Prostate gland (tissue), 2 donors: ENCODE measurements at regions not wholly inside any gene's neighbourhood (a gene's known extent, or its start where the extent isn't known, plus 50 kb on each side); places are given as distances from the start of the nearest gene placed in this dataset.

Source experiments
- DNase-seq: peaks from one replicate; pipeline ENCODE4 v3.0.0-alpha.2; 2019; ENCODE audit warnings: low spot score
- H3K27ac ChIP-seq, 2 donors: fragments of 200-600 bp; sonication (generic); 2 replicates each; pipeline ENCODE4 v1.5.1; 2017 to 2019
- H3K27me3 ChIP-seq: fragments of 200-600 bp; sonication (generic); replicated peaks from 2 replicates; pipeline ENCODE4 v1.5.1; 2019; ENCODE audit not compliant: insufficient read depth
- H3K36me3 ChIP-seq, 2 donors: fragments of 200-600 bp; sonication (generic); 1 replicate in 1 of 2; 2 replicates in 1 of 2; pipeline versions ENCODE4 v1.5.1 to v1.8.1; 2017 to 2019
- H3K4me1 ChIP-seq: fragments of 200-600 bp; sonication (generic); replicated peaks from 2 replicates; pipeline ENCODE4 v1.5.1; 2019
- H3K4me3 ChIP-seq, 2 donors: fragments of 200-600 bp; sonication (generic); 2 replicates each; pipeline ENCODE4 v1.5.1; 2017 to 2019
- H3K9me3 ChIP-seq: fragments of 200-600 bp; sonication (generic); 2 replicates; pipeline ENCODE4 v1.5.1; 2017
- CTCF ChIP-seq, 4 experiments: fragments of 200-600 bp in 2 of 4; fragments of 450-650 bp in 2 of 4; sonication (generic) in 2 of 4; IDR thresholded peaks; 1 replicate in 3 of 4; 2 replicates in 1 of 4; pipeline ENCODE4 v1.5.1; 2016 to 2019; ENCODE audit warnings: antibody characterized with exemption in 4 of 4, mild to moderate bottlenecking in 2 of 4, moderate library complexity in 2 of 4
- POLR2A ChIP-seq: fragments of 450-650 bp; IDR thresholded peaks from one replicate; pipeline ENCODE4 v1.6.1; 2016; ENCODE audit warnings: antibody characterized with exemption, mild to moderate bottlenecking
- POLR2AphosphoS5 ChIP-seq: sonication (generic); formaldehyde crosslinking; IDR thresholded peaks from one replicate; pipeline ENCODE4 v1.6.1; 2017; ENCODE audit warnings: antibody characterized with exemption
- WGBS: methylation state at CpG from one replicate; pipeline ENCODE4 v1.1.5; 2018; 5-methylcytosine and 5-hydroxymethylcytosine counted together
- intact Hi-C: fragments of 100-400 bp; cut with DNase I; formaldehyde crosslinking; loops from one replicate; pipeline ENCODE4 v1.14.2; 2022

GRCh38 chr1:234776256-234776875, 166.4 kb upstream of the IRF2BP2 start:
- no peak for DNase-seq
- H3K4me1 ChIP-seq, result no peaks in the 10 kb centered on the region
- no peak overlapping the region for H3K4me3 ChIP-seq
- H3K36me3 ChIP-seq, result no peaks in the 10 kb centered on the region
- H3K27me3 ChIP-seq, result no peaks in the 10 kb centered on the region
- intact Hi-C loops, result no loop called here
- no peaks in the 10 kb centered on the region for H3K9me3 ChIP-seq
- WGBS, result 91% methylated on average over 12 of the region's 12 CpGs
- TF ChIP-seq CTCF (IDR thresholded peaks at IDR 0.05), result no peak
- no peak for TF ChIP-seq POLR2AphosphoS5
- TF ChIP-seq POLR2A, result no peak
- H3K27ac ChIP-seq, result no peak overlapping the region

- no peak overlapping the region for H3K4me3 ChIP-seq
- intact Hi-C loops, result no loop called here
- H3K4me1 ChIP-seq, result no peaks in the 10 kb centered on the region
- no peaks in the 10 kb centered on the region for H3K36me3 ChIP-seq
- no peak for DNase-seq
- TF ChIP-seq POLR2AphosphoS5, result no peak
- no peak overlapping the region for H3K27ac ChIP-seq
- H3K27me3 ChIP-seq, result no peaks in the 10 kb centered on the region
- 95% methylated on average over 12 of the region's 12 CpGs for WGBS
- H3K9me3 ChIP-seq, result no peaks in the 10 kb centered on the region
These were observed 165.7 kb upstream of the IRF2BP2 start for GRCh38 chr1:234775477-234776246.

- WGBS, result 100% methylated on average over 2 of the region's 2 CpGs
- intact Hi-C loops, result no loop called here
These were observed 165.0 kb upstream of the IRF2BP2 start for GRCh38 chr1:234774971-234775370.

GRCh38 chr1:234773936-234774677, 164.1 kb upstream of the IRF2BP2 start:
- 100% methylated on average over 4 of the region's 4 CpGs for WGBS
- intact Hi-C loops, result no loop called here
- Histone ChIP-seq H3K27ac (no peak overlapping the region), H3K4me1 (no peaks in the 10 kb centered on the region), H3K4me3 (no peak overlapping the region), H3K36me3 (no peaks in the 10 kb centered on the region), H3K9me3 (no peaks in the 10 kb centered on the region), H3K27me3 (no peaks in the 10 kb centered on the region)
- no peak for TF ChIP-seq POLR2AphosphoS5
- TF ChIP-seq CTCF (IDR thresholded peaks at IDR 0.05), result no peak
- TF ChIP-seq POLR2A, result no peak
- DNase-seq, result no peak

More at GRCh38 chr1:234774971-234775370, 165.0 kb upstream of the IRF2BP2 start:
- Histone ChIP-seq H3K4me1 (no peaks in the 10 kb centered on the region), H3K4me3 (no peak overlapping the region), H3K27ac (no peak overlapping the region), H3K36me3 (no peaks in the 10 kb centered on the region), H3K9me3 (no peaks in the 10 kb centered on the region), H3K27me3 (no peaks in the 10 kb centered on the region)
- no peak for TF ChIP-seq POLR2AphosphoS5
- no peak for TF ChIP-seq CTCF (IDR thresholded peaks at IDR 0.05)
- TF ChIP-seq POLR2A, result no peak
- DNase-seq, result no peak

GRCh38 chr1:234772345-234773147, 162.6 kb upstream of the IRF2BP2 start:
- intact Hi-C loops, result no loop called here
- H3K4me1 ChIP-seq, result no peaks in the 10 kb centered on the region
- H3K27me3 ChIP-seq, result no peaks in the 10 kb centered on the region
- peak; percentile 44 for TF ChIP-seq POLR2AphosphoS5
- no peak for TF ChIP-seq CTCF (IDR thresholded peaks at IDR 0.05)
- no peak for TF ChIP-seq POLR2A
- no peaks in the 10 kb centered on the region for H3K9me3 ChIP-seq
- WGBS, result 43% methylated on average over 22 of the region's 22 CpGs
- H3K27ac ChIP-seq, result peak overlapping the region in 1 of 2 donors; percentile 24
- peak; percentile 67 for DNase-seq
- no peaks in the 10 kb centered on the region for H3K36me3 ChIP-seq
- H3K4me3 ChIP-seq, result no peak overlapping the region
